DMS53 (cell line): ENCODE measurements at regions not wholly inside any gene's neighbourhood (a gene's known extent, or its start where the extent isn't known, plus 50 kb on each side); places are given as distances from the start of the nearest gene placed in this dataset.

ENCODE experiments used
- DNase-seq: peaks from one replicate; lab custom pipeline; 2025; lab: John Stamatoyannopoulos, UW

DNA sequence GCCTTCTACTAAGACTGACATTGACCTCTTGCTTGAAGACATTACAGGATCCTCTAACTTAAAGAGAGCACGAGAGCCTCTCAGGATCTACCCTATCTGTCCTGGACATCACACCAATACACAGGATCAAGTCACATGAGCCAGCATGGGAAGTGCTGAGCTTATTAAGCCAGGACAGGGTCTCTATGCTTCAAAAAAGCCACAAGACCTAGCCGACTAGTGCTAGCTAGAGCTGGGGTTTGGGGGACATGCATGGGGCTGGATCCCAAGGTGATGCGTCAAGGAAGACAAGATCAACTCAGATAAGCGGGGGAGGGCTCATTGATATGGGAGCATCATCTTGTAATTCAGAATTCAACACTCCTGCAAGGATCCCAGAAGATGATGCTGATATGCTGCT is 167.2 kb upstream of the TAB2 start:
- no peak for DNase-seq

- DNase-seq: no peak
Observed at GRCh38 chr6:149150801-149151398, 166.6 kb upstream of the TAB2 start.

GRCh38 chr6:149152521-149152920 is 165.0 kb upstream of the TAB2 start:
- no peak for DNase-seq

- DNase-seq: no peak
Observed at GRCh38 chr6:149153100-149153499, 164.4 kb upstream of the TAB2 start.

GRCh38 chr6:149153693-149154092 is 163.8 kb upstream of the TAB2 start:
- no peak for DNase-seq

GRCh38 chr6:149154261-149154821 is 163.2 kb upstream of the TAB2 start:
- no peak for DNase-seq

DNA sequence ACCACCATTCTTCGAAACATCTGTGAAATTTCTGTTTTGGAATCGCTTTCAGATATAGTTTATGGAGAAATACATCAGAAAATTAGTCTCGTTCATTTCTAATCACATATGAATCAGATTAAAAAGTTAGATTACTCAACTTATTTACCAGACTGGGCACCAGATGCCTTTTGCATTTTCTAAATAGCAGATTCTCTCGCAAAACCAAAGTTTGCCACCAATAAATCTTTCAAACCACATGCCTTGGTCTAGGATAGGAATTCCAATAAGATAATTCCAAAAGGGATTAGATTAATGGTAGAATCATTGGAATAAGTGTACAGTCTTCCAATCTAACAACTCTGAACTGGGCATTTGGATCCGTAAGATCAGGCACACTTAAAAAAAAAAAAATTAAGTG is 160.4 kb upstream of the TAB2 start:
- no peak for DNase-seq

GRCh38 chr6:149158076-149158475 is 159.4 kb upstream of the TAB2 start:
- DNase-seq: no peak

- DNase-seq: no peak
Observed at GRCh38 chr6:149160943-149161342, 156.6 kb upstream of the TAB2 start.

GRCh38 chr6:149162924-149163323 is 154.6 kb upstream of the TAB2 start:
- DNase-seq: no peak

GRCh38 chr6:149164199-149164750 is 153.2 kb upstream of the TAB2 start:
- no peak for DNase-seq

DNA sequence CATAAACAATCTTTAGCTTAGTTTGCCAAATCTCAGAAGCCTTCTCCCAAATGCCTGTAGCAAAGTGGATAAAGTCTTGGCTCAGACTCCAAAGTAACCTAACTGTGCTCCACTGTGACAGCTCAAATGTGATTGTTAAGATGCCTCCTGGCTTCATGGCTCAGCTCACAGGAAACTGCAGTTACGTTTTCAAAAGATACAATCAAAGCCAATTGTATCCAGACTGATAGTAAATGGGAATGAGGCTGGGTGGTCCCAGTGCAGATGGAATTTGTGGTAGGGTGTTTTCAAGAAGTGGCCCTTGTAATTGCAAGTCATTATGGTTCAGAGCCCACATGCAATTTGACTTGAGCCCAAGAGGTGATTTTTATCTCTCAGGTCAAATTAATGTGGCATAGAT is 151.2 kb upstream of the TAB2 start:
- no peak for DNase-seq

GRCh38 chr6:149166747-149167146 is 150.8 kb upstream of the TAB2 start:
- DNase-seq: no peak

GRCh38 chr6:149168968-149169367 is 148.5 kb upstream of the TAB2 start:
- DNase-seq: no peak

- no peak for DNase-seq
Observed at GRCh38 chr6:149169761-149170511, 147.6 kb upstream of the TAB2 start.

GRCh38 chr6:149170564-149171452 is 146.7 kb upstream of the TAB2 start:
- DNase-seq: no peak

DNA sequence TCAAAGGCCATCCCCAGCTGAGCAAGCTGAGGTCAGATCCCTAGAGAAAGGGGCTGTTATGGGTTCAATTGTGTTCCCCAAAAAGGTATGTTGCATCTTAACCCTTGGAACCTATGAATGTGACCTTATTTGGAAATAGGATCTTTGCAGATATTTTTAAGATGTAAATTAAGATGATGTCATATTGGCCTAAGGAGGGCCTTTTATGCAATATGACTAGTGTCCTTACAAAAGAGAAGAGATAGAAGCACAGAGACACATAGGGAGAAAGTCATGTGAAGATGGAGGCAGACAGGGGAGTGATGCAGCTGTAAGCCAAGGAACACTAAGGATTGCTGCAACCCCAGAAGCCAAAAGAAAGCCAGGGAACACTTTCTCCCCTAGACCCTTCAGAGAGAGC is 144.3 kb upstream of the TAB2 start:
- DNase-seq: no peak

GRCh38 chr6:149174962-149175361 is 142.6 kb upstream of the TAB2 start:
- no peak for DNase-seq

- no peak for DNase-seq
Observed at GRCh38 chr6:149176971-149177667, 140.4 kb upstream of the TAB2 start.

DNA sequence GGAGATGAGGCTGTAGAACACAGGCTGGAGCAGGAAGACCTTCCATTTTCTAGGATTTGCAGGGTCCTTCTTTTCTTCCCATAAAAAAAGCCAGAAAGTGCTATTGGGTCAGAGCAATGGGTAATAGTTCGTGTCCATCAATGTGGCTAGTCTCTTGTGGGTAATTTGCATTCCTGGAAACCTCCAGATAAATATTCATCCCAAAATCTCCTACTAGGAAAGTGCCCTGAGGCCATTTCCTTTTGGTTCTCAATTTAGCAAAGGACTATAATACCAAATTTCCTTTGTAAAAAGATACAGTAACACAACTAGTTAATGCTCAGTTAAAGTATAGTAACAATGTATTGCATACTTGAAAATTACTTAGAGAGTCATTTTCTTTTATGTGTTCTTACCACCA is 138.1 kb upstream of the TAB2 start:
- DNase-seq: no peak

DNA sequence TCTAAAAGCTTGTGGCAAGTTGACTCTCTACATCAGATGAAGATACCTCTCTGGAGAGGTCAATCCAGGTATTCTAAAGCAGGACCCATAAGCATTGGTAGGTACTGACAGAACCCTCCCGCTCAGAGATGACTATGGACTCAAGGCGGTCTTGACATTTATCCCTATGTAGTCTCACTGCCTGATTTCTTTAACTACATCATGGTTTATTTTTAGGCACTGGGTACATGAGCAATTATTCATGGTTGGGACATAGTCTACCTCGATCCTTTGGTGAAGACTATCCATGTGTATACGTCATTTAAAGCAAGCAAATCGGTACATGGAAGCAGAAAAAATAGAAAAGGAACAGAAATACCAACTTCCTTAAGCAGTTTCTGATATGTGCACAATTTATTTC is 136.2 kb upstream of the TAB2 start:
- DNase-seq: no peak

DNA sequence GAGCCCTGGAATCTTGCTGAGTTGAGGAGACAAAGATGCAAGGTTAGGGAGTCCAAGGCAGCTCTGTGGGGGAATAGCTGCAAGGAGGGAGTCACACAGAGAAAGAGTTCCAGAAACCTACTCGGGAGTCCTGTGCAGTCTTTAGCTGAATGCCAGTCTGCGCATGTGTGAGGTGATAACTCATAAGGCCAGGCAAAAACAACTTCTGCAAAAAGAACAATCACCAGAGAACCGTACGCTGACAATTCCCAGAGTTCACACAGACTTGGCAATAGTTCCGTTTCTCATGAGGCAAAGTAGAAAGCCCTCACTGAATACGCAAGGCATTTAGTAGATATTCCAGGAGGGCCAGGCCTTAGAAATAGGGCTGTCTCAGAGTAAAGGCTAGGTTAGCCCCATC is 135.2 kb upstream of the TAB2 start:
- no peak for DNase-seq
